Fibroblast of lung (primary cell): ENCODE measurements at regions not wholly inside any gene's neighbourhood (a gene's known extent, or its start where the extent isn't known, plus 50 kb on each side); places are given as distances from the start of the nearest gene placed in this dataset.

Experiments used
- EZH2 ChIP-seq: IDR thresholded peaks from 2 replicates; pipeline ENCODE4 v1.5.1; 2012; ENCODE audit warnings: low read length, control low read depth, mild to moderate bottlenecking; ENCODE audit errors: missing control alignments
- TF ChIP-seq, protein P1 (sequence below), 2 donors: IDR thresholded peaks in 1 of 2; conservative IDR thresholded peaks in 1 of 2; 1 replicate in 1 of 2; 2 replicates in 1 of 2; pipeline ENCODE4 v1.5.1; 2011 to 2012; ENCODE audit warnings: low read length in 2 of 2, control low read depth in 1 of 2, inconsistent platforms in 1 of 2, low read depth in 1 of 2, mild to moderate bottlenecking in 1 of 2

GRCh38 chr1:22323141-22323845 lies 128.4 kb upstream of the ZBTB40 start:
- TF ChIP-seq, protein P1, sequence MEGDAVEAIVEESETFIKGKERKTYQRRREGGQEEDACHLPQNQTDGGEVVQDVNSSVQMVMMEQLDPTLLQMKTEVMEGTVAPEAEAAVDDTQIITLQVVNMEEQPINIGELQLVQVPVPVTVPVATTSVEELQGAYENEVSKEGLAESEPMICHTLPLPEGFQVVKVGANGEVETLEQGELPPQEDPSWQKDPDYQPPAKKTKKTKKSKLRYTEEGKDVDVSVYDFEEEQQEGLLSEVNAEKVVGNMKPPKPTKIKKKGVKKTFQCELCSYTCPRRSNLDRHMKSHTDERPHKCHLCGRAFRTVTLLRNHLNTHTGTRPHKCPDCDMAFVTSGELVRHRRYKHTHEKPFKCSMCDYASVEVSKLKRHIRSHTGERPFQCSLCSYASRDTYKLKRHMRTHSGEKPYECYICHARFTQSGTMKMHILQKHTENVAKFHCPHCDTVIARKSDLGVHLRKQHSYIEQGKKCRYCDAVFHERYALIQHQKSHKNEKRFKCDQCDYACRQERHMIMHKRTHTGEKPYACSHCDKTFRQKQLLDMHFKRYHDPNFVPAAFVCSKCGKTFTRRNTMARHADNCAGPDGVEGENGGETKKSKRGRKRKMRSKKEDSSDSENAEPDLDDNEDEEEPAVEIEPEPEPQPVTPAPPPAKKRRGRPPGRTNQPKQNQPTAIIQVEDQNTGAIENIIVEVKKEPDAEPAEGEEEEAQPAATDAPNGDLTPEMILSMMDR (conservative IDR thresholded peaks at IDR 0.05 in 1 of 2, IDR thresholded peaks at IDR 0.05 in 1 of 2; ENCODE audit: low read depth in 1 of 2, low read length in 2 of 2): no peak
- TF ChIP-seq EZH2: no peak
